ENCODE measurements at regions not wholly inside any gene's neighbourhood (a gene's known extent, or its start where the extent isn't known, plus 50 kb on each side); places are given as distances from the start of the nearest gene placed in this dataset.

DNA sequence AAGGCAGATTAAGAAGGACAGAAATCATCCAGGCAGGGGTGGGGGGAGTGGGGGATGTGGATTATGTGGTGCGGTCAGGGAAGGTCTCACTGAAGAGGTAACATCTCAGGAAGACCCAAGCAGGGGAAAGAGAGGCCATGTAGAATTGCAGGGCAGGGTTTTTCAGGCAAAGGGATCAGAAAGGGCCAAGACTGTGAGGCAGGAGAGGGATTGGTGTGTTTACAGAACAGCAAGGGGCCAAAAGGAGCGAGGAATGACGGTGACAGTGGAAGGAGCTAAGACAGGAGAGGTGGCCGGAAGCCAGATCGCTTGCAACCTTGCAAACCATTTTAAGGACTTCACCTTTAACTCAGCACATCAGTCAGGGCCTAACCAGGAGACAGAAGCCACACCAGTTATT lies 535.4 kb upstream of the JARID2 start (continued):
- TF ChIP-seq REPIN1 (tag by site-specific recombination; IDR thresholded peaks at IDR 0.05; ENCODE audit: low read depth) (no peak), BCL11A (tag by site-specific recombination; IDR thresholded peaks at IDR 0.05; ENCODE audit: low read depth) (no peak), ZNF571 (tag by site-specific recombination; IDR thresholded peaks at IDR 0.05) (no peak)

DNA sequence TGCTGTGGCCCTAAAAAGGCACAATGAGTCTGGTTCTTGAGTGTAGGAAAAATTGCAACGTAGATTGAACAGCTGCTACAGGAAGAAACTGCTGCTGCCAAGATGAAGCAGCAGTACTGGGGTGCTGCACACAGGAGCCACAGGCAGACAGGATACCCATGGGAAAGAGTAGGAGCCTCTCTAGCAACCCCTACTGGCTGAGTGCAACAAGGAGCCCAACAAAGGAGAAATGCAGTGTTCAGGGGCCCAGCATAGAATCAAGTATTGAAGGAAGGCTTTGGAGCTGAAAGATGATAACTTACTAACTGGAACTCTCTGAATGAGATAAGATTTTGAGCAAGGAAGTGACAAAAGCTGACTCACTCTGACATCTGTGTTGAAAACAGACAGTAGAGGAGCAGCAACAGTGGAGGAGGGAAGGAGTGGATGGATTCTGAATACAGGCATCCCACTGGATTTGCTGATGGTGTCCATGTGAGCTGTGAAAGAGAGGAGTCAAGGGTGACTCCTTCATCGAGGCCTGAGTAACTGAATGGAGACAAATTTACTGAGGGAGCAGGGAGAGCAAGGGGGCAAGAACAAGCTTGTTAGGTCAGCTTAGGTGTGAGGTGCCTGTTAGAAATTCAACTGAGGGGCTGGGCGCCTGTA lies 534.7 kb upstream of the JARID2 start:
- H3K27ac ChIP-seq (ENCODE audit: extremely low read depth, low read depth, low read length): no peak overlapping the region
- CTCF ChIA-PET: interaction anchor here (0.6 to 2.2 kb wide), 14 partner anchors 10 to 489 kb away, joined by 3 to 8 read pairs (median 4); no protein-coding TSS in a partner anchor
- TF ChIP-seq, protein P1, sequence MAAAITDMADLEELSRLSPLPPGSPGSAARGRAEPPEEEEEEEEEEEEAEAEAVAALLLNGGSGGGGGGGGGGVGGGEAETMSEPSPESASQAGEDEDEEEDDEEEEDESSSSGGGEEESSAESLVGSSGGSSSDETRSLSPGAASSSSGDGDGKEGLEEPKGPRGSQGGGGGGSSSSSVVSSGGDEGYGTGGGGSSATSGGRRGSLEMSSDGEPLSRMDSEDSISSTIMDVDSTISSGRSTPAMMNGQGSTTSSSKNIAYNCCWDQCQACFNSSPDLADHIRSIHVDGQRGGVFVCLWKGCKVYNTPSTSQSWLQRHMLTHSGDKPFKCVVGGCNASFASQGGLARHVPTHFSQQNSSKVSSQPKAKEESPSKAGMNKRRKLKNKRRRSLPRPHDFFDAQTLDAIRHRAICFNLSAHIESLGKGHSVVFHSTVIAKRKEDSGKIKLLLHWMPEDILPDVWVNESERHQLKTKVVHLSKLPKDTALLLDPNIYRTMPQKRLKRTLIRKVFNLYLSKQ (tag by site-specific recombination; IDR thresholded peaks at IDR 0.05; ENCODE audit: borderline replicate concordance): no peak
- no peak for TF ChIP-seq MEIS1 (CRISPR knock-in tag; IDR thresholded peaks at IDR 0.05; ENCODE audit: borderline replicate concordance)
- TF ChIP-seq ZNF626 (tag by site-specific recombination; IDR thresholded peaks at IDR 0.05): no peak
- no peak for TF ChIP-seq YY2 (tag by site-specific recombination; IDR thresholded peaks at IDR 0.05)
- TF ChIP-seq, protein P2, sequence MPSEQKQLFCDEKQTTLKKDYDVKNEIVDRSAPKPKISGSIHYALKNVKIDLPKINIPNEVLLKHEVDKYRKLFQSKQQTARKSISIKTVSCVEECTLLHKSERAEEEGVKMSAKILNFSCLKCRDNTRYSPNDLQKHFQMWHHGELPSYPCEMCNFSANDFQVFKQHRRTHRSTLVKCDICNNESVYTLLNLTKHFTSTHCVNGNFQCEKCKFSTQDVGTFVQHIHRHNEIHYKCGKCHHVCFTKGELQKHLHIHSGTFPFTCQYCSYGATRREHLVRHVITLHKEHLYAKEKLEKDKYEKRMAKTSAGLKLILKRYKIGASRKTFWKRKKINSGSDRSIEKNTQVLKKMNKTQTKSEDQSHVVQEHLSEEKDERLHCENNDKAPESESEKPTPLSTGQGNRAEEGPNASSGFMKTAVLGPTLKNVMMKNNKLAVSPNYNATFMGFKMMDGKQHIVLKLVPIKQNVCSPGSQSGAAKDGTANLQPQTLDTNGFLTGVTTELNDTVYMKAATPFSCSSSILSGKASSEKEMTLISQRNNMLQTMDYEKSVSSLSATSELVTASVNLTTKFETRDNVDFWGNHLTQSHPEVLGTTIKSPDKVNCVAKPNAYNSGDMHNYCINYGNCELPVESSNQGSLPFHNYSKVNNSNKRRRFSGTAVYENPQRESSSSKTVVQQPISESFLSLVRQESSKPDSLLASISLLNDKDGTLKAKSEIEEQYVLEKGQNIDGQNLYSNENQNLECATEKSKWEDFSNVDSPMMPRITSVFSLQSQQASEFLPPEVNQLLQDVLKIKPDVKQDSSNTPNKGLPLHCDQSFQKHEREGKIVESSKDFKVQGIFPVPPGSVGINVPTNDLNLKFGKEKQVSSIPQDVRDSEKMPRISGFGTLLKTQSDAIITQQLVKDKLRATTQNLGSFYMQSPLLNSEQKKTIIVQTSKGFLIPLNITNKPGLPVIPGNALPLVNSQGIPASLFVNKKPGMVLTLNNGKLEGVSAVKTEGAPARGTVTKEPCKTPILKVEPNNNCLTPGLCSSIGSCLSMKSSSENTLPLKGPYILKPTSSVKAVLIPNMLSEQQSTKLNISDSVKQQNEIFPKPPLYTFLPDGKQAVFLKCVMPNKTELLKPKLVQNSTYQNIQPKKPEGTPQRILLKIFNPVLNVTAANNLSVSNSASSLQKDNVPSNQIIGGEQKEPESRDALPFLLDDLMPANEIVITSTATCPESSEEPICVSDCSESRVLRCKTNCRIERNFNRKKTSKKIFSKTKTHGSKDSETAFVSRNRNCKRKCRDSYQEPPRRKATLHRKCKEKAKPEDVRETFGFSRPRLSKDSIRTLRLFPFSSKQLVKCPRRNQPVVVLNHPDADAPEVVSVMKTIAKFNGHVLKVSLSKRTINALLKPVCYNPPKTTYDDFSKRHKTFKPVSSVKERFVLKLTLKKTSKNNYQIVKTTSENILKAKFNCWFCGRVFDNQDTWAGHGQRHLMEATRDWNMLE (tag by site-specific recombination; conservative IDR thresholded peaks at IDR 0.05; ENCODE audit: low read depth): no peak
- POLR2A ChIA-PET: no interaction called here
- no peaks in the 10 kb centered on the region for H3K4me1 ChIP-seq (ENCODE audit: control insufficient read depth, insufficient read depth, low read length)
- no peaks in the 10 kb centered on the region for H3K9me3 ChIP-seq (ENCODE audit: control insufficient read depth, insufficient read depth, low read depth, low read length)
- no peak overlapping the region for H3K4me3 ChIP-seq (ENCODE audit: low read depth, low read length)
- H3K36me3 ChIP-seq (ENCODE audit: control insufficient read depth in 2 of 2, insufficient read depth in 1 of 2, low read length in 2 of 2): no peaks in the 10 kb centered on the region

DNA sequence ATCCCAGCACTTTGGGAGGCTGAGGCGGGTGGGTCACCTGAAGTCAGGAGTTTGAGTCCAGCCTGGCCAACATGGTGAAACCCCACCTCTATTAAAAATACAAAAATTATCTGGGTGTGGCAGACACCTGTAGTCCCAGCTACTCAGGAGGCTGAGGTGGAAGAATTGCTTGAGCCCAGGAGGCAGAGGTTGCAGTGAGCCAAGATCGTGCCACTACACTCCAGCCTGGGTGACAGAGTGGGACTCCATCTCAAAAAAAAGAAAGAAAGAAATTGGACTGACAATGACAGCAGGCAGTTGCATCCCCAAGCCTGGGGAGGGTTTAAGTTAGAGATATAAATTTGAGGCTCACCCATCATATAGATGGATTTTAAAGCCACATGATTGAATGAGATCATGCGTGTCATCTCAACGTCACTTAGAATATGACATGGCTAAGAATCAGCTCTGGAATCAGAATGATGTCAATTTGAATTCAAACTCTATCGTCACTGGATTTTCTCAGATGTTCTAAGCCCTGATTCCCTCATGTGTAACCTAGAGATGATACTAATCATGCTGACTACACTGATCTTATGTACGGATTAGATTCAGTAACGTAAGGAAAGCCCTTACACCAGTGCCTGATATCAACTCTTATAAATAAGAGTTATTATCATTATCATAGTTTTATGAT lies 534.0 kb upstream of the JARID2 start:
- POLR2A ChIA-PET: no interaction called here
- CTCF ChIA-PET: interaction anchor here (0.9 to 2.2 kb wide), 10 partner anchors 11 to 489 kb away, joined by 3 to 8 read pairs (median 4); no protein-coding TSS in a partner anchor
- H3K4me3 ChIP-seq (ENCODE audit: low read depth, low read length): no peak overlapping the region
- no peak overlapping the region for H3K27ac ChIP-seq (ENCODE audit: extremely low read depth, low read depth, low read length)
- no peaks in the 10 kb centered on the region for H3K36me3 ChIP-seq (ENCODE audit: control insufficient read depth in 2 of 2, insufficient read depth in 1 of 2, low read length in 2 of 2)
- H3K4me1 ChIP-seq (ENCODE audit: control insufficient read depth, insufficient read depth, low read length): no peaks in the 10 kb centered on the region
- no peaks in the 10 kb centered on the region for H3K9me3 ChIP-seq (ENCODE audit: control insufficient read depth, insufficient read depth, low read depth, low read length)
- TF ChIP-seq ZBTB48 (tag by site-specific recombination; IDR thresholded peaks at IDR 0.05) (no peak), ZNF37A (tag by site-specific recombination; IDR thresholded peaks at IDR 0.05) (no peak), ZNF184 (tag by site-specific recombination; IDR thresholded peaks at IDR 0.05) (no peak), ZNF776 (tag by site-specific recombination; IDR thresholded peaks at IDR 0.05; ENCODE audit: borderline replicate concordance) (no peak), ZNF391 (tag by site-specific recombination; IDR thresholded peaks at IDR 0.05; ENCODE audit: borderline replicate concordance, low read depth) (no peak), OVOL3 (tag by site-specific recombination; IDR thresholded peaks at IDR 0.05) (no peak), ZNF501 (tag by site-specific recombination; IDR thresholded peaks at IDR 0.05) (no peak), TCF7L2 (IDR thresholded peaks at IDR 0.05; ENCODE audit: borderline replicate concordance, low read depth, low read length) (no peak), BCL11A (tag by site-specific recombination; IDR thresholded peaks at IDR 0.05; ENCODE audit: low read depth) (no peak), ZNF843 (tag by site-specific recombination; IDR thresholded peaks at IDR 0.05) (no peak)
- TF ChIP-seq, protein P3, sequence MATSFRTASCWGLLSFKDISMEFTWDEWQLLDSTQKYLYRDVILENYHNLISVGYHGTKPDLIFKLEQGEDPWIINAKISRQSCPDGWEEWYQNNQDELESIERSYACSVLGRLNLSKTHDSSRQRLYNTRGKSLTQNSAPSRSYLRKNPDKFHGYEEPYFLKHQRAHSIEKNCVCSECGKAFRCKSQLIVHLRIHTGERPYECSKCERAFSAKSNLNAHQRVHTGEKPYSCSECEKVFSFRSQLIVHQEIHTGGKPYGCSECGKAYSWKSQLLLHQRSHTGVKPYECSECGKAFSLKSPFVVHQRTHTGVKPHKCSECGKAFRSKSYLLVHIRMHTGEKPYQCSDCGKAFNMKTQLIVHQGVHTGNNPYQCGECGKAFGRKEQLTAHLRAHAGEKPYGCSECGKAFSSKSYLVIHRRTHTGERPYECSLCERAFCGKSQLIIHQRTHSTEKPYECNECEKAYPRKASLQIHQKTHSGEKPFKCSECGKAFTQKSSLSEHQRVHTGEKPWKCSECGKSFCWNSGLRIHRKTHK (tag by site-specific recombination; IDR thresholded peaks at IDR 0.05): no peak
- TF ChIP-seq, protein P4, sequence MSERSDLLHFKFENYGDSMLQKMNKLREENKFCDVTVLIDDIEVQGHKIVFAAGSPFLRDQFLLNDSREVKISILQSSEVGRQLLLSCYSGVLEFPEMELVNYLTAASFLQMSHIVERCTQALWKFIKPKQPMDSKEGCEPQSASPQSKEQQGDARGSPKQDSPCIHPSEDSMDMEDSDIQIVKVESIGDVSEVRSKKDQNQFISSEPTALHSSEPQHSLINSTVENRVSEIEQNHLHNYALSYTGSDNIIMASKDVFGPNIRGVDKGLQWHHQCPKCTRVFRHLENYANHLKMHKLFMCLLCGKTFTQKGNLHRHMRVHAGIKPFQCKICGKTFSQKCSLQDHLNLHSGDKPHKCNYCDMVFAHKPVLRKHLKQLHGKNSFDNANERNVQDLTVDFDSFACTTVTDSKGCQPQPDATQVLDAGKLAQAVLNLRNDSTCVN (tag by site-specific recombination; optimal IDR thresholded peaks at IDR 0.05): no peak
- TF ChIP-seq, protein P5, sequence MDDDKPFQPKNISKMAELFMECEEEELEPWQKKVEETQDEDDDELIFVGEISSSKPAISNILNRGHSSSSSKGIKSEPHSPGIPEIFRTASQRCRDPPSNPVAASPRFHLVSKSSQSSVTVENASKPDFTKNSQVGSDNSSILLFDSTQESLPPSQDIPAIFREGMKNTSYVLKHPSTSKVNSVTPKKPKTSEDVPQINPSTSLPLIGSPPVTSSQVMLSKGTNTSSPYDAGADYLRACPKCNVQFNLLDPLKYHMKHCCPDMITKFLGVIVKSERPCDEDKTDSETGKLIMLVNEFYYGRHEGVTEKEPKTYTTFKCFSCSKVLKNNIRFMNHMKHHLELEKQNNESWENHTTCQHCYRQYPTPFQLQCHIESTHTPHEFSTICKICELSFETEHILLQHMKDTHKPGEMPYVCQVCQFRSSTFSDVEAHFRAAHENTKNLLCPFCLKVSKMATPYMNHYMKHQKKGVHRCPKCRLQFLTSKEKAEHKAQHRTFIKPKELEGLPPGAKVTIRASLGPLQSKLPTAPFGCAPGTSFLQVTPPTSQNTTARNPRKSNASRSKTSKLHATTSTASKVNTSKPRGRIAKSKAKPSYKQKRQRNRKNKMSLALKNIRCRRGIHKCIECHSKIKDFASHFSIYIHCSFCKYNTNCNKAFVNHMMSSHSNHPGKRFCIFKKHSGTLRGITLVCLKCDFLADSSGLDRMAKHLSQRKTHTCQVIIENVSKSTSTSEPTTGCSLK (tag by site-specific recombination; IDR thresholded peaks at IDR 0.05): no peak
